Ascending aorta (tissue), 2 donors: ENCODE measurements at regions not wholly inside any gene's neighbourhood (a gene's known extent, or its start where the extent isn't known, plus 50 kb on each side); places are given as distances from the start of the nearest gene placed in this dataset.

Source experiments
- DNase-seq, 2 donors: peaks; one replicate each; pipeline ENCODE4 v3.0.0-alpha.2; 2019; ENCODE audit warnings: low spot score in 2 of 2
- H3K27ac ChIP-seq, 2 donors: fragments of 200-600 bp; sonication (generic); one replicate each; pipeline ENCODE4 v1.5.1; 2016 to 2017; ENCODE audit warnings: mild to moderate bottlenecking in 1 of 2
- H3K27me3 ChIP-seq: fragments of 200-600 bp; sonication (generic); one replicate; pipeline ENCODE4 v1.5.1; 2017
- H3K36me3 ChIP-seq, 2 donors: fragments of 200-600 bp; sonication (generic); one replicate each; pipeline ENCODE4 v1.5.1; 2016
- H3K4me1 ChIP-seq, 2 donors: fragments of 200-600 bp; sonication (generic); one replicate each; pipeline ENCODE4 v1.5.1; 2016 to 2017; ENCODE audit warnings: mild to moderate bottlenecking in 1 of 2
- H3K4me3 ChIP-seq, 2 donors: fragments of 200-600 bp; sonication (generic); one replicate each; pipeline ENCODE4 v1.5.1; 2016 to 2017; ENCODE audit warnings: mild to moderate bottlenecking in 1 of 2
- H3K9me3 ChIP-seq, 2 donors: fragments of 200-600 bp; sonication (generic); one replicate each; pipeline ENCODE4 v1.5.1; 2016
- intact Hi-C: fragments of 100-400 bp; cut with DNase I; formaldehyde crosslinking; loops from one replicate; pipeline ENCODE4 v1.15.1; 2023
- TF ChIP-seq, protein P1 (sequence below), 3 experiments: fragments of 200-600 bp in 2 of 3; fragments of 450-650 bp in 1 of 3; sonication (generic) in 2 of 3; IDR thresholded peaks; one replicate each; pipeline ENCODE4 v1.5.1; 2016 to 2019; ENCODE audit warnings: antibody characterized with exemption in 3 of 3, mild to moderate bottlenecking in 1 of 3, moderate library complexity in 1 of 3

DNA sequence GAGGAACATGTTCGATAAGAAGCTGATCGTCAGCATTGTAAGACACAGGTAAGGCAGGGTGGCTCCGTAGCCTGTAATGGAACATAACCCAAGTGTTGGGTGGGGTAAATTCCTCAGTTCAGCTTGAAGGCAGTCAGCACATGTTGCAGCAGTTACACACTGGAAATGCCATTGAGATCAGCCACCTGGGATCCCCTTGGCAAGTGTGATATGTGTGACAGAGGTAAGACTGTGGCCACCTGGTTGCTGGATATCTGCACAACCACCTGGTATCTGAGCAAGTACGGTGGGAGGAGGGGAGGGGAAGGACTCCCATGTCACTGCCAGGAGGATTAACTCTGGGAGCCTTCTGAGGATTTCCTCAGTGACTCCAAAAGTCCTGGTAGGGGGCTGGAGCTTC is 158.0 kb upstream of the CAND1 start:
- intact Hi-C loops = no loop called here
- Histone ChIP-seq H3K9me3 (no peaks in the 10 kb centered on the region), H3K36me3 (no peaks in the 10 kb centered on the region), H3K27me3 (no peaks in the 10 kb centered on the region), H3K4me3 (no peak overlapping the region), H3K4me1 (no peaks in the 10 kb centered on the region), H3K27ac (no peak overlapping the region)
- TF ChIP-seq, protein P1, sequence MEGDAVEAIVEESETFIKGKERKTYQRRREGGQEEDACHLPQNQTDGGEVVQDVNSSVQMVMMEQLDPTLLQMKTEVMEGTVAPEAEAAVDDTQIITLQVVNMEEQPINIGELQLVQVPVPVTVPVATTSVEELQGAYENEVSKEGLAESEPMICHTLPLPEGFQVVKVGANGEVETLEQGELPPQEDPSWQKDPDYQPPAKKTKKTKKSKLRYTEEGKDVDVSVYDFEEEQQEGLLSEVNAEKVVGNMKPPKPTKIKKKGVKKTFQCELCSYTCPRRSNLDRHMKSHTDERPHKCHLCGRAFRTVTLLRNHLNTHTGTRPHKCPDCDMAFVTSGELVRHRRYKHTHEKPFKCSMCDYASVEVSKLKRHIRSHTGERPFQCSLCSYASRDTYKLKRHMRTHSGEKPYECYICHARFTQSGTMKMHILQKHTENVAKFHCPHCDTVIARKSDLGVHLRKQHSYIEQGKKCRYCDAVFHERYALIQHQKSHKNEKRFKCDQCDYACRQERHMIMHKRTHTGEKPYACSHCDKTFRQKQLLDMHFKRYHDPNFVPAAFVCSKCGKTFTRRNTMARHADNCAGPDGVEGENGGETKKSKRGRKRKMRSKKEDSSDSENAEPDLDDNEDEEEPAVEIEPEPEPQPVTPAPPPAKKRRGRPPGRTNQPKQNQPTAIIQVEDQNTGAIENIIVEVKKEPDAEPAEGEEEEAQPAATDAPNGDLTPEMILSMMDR (IDR thresholded peaks at IDR 0.05) = no peak
- no peak for DNase-seq

DNA sequence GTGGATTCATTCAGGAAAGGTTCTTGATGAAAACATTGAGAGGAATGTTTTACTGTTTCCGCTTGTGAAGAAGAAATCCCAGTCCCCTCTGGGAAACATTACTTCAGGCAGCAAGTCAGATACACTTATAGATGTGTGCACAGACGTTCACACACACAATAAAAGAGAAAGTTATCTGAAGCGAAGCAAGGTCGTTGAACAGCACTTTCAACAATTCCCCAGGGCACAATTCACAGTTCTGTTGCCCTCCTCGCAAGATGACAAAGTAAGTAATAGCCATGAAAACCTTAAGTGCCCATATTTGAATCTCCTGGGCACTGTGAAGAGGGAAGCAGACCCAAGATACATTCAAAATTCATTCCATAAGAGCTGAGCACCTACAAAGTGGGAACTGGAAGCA is 156.6 kb upstream of the CAND1 start:
- H3K27me3 ChIP-seq = no peaks in the 10 kb centered on the region
- H3K4me3 ChIP-seq = no peak overlapping the region
- H3K36me3 ChIP-seq = no peaks in the 10 kb centered on the region
- no peaks in the 10 kb centered on the region for H3K9me3 ChIP-seq
- no peaks in the 10 kb centered on the region for H3K4me1 ChIP-seq
- TF ChIP-seq, protein P1 (IDR thresholded peaks at IDR 0.05) = no peak
- H3K27ac ChIP-seq = no peak overlapping the region
- intact Hi-C loops = no loop called here
- DNase-seq = no peak

DNA sequence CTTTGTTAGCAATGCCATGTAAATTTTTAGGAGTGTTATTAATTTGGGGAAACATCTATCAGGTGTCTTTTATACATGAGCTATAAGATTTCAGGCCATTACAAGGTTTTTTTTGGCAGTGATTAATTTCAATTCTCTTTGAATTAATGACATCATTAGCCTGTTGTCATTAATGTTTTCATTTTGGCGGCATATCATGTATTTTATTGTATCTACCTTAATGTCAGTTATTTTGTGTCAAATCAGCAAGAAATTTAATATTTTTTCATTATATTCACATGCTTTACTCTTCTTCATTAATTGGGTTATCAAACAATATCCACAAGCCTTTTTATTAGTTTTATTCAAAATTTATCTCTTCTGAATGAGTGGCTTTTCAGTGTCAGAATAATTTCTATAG is 153.0 kb upstream of the CAND1 start:
- no peak overlapping the region for H3K27ac ChIP-seq
- TF ChIP-seq, protein P1 (IDR thresholded peaks at IDR 0.05) = no peak
- no peak for DNase-seq
- H3K9me3 ChIP-seq = no peaks in the 10 kb centered on the region
- no peak overlapping the region for H3K4me3 ChIP-seq
- no peaks in the 10 kb centered on the region for H3K27me3 ChIP-seq
- intact Hi-C loops = no loop called here
- no peaks in the 10 kb centered on the region for H3K4me1 ChIP-seq
- no peaks in the 10 kb centered on the region for H3K36me3 ChIP-seq

DNA sequence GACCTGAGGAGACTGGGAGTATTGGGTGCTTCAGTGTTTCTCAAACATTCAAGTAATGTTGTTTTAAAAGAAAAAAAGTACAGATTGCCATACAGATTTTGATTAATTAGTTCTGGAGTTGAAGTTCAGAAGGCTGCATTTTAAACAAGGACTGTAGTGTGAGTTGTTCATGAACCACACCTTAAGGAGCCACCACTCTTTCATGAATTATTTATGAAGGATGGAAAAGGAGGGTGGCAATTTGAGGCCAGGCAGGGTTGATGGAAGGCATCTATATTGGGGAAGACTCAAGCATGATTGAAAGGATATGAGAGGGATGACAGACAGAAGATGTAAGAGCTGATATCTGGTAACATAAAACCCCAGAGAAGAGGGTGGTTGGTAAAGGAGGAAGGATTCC is 146.6 kb upstream of the CAND1 start:
- H3K27ac ChIP-seq = no peak overlapping the region
- H3K9me3 ChIP-seq = no peaks in the 10 kb centered on the region
- H3K27me3 ChIP-seq = no peaks in the 10 kb centered on the region
- H3K4me1 ChIP-seq = no peaks in the 10 kb centered on the region
- TF ChIP-seq, protein P1 (IDR thresholded peaks at IDR 0.05) = no peak
- H3K36me3 ChIP-seq = no peaks in the 10 kb centered on the region
- intact Hi-C loops = no loop called here
- no peak overlapping the region for H3K4me3 ChIP-seq
- DNase-seq = no peak

DNA sequence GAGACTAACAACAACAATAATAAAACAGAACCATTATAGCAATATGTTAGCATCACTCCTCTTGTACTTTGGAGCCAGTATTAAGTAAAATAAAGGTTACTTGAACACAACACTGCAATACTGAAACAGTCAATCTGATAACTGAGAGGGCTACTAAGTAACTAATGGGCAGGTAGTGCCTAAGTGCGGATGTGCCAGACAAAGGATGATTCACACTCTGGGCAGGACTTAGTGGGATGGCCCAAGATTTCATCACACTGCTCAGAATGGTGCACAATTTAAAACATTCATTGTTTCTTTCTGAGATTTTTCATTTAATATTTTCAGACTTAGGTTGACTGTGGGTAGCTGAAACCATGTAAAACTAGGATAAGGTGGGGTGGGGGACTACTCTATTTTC is 131.9 kb upstream of the CAND1 start:
- H3K9me3 ChIP-seq = no peaks in the 10 kb centered on the region
- no peaks in the 10 kb centered on the region for H3K4me1 ChIP-seq
- H3K36me3 ChIP-seq = no peaks in the 10 kb centered on the region
- H3K27ac ChIP-seq = no peak overlapping the region
- intact Hi-C loops = no loop called here
- no peak overlapping the region for H3K4me3 ChIP-seq
- DNase-seq = no peak
- TF ChIP-seq, protein P1 (IDR thresholded peaks at IDR 0.05) = no peak
- H3K27me3 ChIP-seq = no peaks in the 10 kb centered on the region

DNA sequence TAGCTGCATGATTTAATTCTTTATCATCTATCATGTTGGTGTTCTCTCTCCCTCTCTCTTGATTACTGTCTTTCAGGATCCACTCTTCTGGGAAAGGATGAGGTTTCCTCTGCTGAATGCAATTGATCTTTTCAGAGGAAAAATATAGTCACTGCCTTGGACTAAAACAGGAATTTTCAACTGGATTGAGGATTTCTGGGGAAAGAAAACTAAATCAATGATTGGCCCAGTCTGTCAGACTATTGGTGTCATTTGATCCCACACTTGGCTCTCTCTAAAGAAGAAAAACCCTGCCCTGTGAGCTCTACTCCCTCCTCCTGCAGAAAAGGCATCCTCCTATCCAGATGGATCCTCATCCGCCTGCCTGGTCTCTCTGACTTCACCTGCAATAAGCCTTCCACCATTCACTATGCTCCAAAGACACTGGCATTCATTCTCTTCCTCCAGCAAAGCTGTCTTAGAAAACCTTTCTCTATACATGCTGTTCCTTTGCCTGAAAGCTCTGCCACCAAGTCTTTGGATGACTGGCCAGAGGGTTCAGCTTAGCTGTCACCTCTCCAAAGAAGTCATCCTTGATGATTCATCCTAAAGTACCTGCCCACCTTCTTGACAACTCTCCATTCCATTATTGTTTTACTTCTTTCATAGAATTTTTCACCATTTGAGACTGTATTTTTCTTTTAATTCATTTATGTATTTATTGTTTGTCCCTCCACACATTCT is 127.7 kb upstream of the CAND1 start:
- H3K27ac ChIP-seq = no peak overlapping the region
- DNase-seq = no peak
- intact Hi-C loops = no loop called here
- no peaks in the 10 kb centered on the region for H3K9me3 ChIP-seq
- no peaks in the 10 kb centered on the region for H3K4me1 ChIP-seq
- no peaks in the 10 kb centered on the region for H3K36me3 ChIP-seq
- H3K4me3 ChIP-seq = no peak overlapping the region
- TF ChIP-seq, protein P1 (IDR thresholded peaks at IDR 0.05) = no peak
- no peaks in the 10 kb centered on the region for H3K27me3 ChIP-seq
